IPS DF 6.9 (cell line): ENCODE measurements at regions not wholly inside any gene's neighbourhood (a gene's known extent, or its start where the extent isn't known, plus 50 kb on each side); places are given as distances from the start of the nearest gene placed in this dataset.

ENCODE experiments used
- DNase-seq: peaks from one replicate; pipeline ENCODE4 v3.0.0-alpha.2; 2013; ENCODE audit warnings: low read depth, low spot score
- H3K27ac ChIP-seq: one replicate; pipeline ENCODE4 v1.5.1; 2013; ENCODE audit warnings: low read length, control low read depth
- H3K27me3 ChIP-seq: 2 replicates; pipeline ENCODE4 v1.6.1; 2013; ENCODE audit warnings: mild to moderate bottlenecking, low read length; ENCODE audit not compliant: control insufficient read depth, insufficient read depth
- H3K36me3 ChIP-seq: 2 replicates; pipeline ENCODE4 v1.6.1; 2013; ENCODE audit warnings: low read length; ENCODE audit not compliant: control insufficient read depth, insufficient read depth
- H3K4me1 ChIP-seq: 2 replicates; pipeline ENCODE4 v1.6.1; 2013; ENCODE audit warnings: low read length; ENCODE audit not compliant: control insufficient read depth, insufficient read depth
- H3K4me3 ChIP-seq: 2 replicates; pipeline ENCODE4 v1.5.1; 2013; ENCODE audit warnings: mild to moderate bottlenecking, low read length
- H3K9me3 ChIP-seq: 2 replicates; pipeline ENCODE4 v1.6.1; 2013; ENCODE audit warnings: low read length, inconsistent platforms; ENCODE audit not compliant: control insufficient read depth, insufficient read depth
- WGBS: extraction: QIAGEN DNeasy Blood & Tissue Kit; methylation state at CpG from one replicate; pipeline ENCODE4 v1.1.7; 2013; ENCODE audit warnings: mixed read lengths, missing lambda C conversion rate; ENCODE audit not compliant: insufficient read length, insufficient coverage; 5-methylcytosine and 5-hydroxymethylcytosine counted together

DNA sequence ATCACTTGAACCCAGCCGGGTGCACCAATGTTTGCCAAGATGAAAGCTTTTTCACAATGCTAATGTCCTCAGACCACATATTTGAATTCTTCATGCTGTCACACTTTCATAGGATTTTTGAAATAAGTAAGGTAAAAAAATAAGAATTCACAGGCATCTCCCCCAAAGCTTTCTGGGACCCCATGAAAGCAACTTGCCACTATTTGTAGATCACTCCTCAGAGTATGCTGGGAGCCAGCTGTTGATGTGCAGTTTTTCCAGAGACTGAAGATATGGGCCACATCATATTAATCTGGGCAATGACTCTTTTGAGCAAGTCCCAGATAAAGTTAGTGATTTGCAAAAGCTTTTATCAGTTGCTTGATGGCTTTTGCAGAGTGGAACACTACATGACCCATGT lies 507.9 kb downstream of the RASEF start:
- H3K27ac ChIP-seq = no peak overlapping the region
- WGBS = no CpG with 5 or more reads among the region's 1 CpG
- H3K4me1 ChIP-seq = no peaks in the 10 kb centered on the region
- no peak for DNase-seq
- H3K9me3 ChIP-seq = no peaks in the 10 kb centered on the region
- no peak overlapping the region for H3K4me3 ChIP-seq
- H3K27me3 ChIP-seq = no peaks in the 10 kb centered on the region
- no peaks in the 10 kb centered on the region for H3K36me3 ChIP-seq

GRCh38 chr9:82555431-82556051 lies 507.4 kb downstream of the RASEF start:
- DNase-seq = no peak
- Histone ChIP-seq H3K4me3 (no peak overlapping the region), H3K36me3 (no peaks in the 10 kb centered on the region), H3K9me3 (no peaks in the 10 kb centered on the region), H3K4me1 (no peaks in the 10 kb centered on the region), H3K27ac (no peak overlapping the region), H3K27me3 (no peaks in the 10 kb centered on the region)
- no CpG with 5 or more reads among the region's 7 CpGs for WGBS

- Histone ChIP-seq H3K27me3 (no peaks in the 10 kb centered on the region), H3K36me3 (no peaks in the 10 kb centered on the region), H3K27ac (no peak overlapping the region), H3K4me3 (no peak overlapping the region), H3K9me3 (no peaks in the 10 kb centered on the region), H3K4me1 (no peaks in the 10 kb centered on the region)
- WGBS = no CpG with 5 or more reads among the region's 1 CpG
- no peak for DNase-seq
Measured at GRCh38 chr9:82558346-82558745, 504.6 kb downstream of the RASEF start.

DNA sequence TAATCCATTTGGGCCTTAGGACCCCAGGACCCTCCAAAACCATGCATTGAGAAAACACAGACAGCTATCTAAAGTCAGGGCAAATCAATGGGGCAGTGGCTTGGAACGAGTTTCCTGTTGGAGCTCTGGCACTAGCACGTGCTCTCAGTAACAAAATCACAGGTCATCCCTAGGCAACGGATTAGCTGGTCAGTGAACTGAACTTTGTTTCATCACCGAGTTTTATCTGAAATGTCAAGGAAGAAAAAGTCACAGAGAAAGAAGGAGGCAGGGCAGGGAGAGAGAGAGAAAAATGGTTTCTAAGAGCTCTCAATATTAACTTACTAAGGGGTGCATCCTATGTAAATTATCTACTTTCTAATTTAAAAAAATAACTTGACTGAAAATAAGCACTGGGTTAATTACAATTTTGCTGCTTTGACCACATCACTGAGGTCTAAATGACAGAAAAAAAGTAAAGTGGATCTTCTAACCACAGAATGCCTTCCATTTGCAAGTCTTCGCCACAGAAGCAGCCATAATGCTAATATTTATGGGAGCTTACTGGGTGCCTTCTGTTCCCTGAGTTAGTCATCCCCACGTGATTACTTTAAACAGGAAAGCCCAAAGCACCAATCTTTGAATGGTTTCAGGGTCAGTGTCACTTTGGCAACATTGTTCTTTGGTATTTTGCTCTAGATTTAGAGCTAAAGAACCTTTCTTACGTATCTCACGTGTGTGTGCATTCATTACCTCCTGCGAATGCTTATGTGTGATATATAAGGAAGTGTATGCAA lies 503.9 kb downstream of the RASEF start:
- H3K36me3 ChIP-seq = no peaks in the 10 kb centered on the region
- no peaks in the 10 kb centered on the region for H3K4me1 ChIP-seq
- H3K4me3 ChIP-seq = no peak overlapping the region
- H3K27ac ChIP-seq = no peak overlapping the region
- no peaks in the 10 kb centered on the region for H3K9me3 ChIP-seq
- no peak for DNase-seq
- no peaks in the 10 kb centered on the region for H3K27me3 ChIP-seq
- no CpG with 5 or more reads among the region's 9 CpGs for WGBS

GRCh38 chr9:82560036-82560435 lies 502.9 kb downstream of the RASEF start:
- no peak for DNase-seq
- Histone ChIP-seq H3K9me3 (no peaks in the 10 kb centered on the region), H3K27ac (no peak overlapping the region), H3K4me3 (no peak overlapping the region), H3K36me3 (no peaks in the 10 kb centered on the region), H3K27me3 (no peaks in the 10 kb centered on the region), H3K4me1 (no peaks in the 10 kb centered on the region)
- no CpG with 5 or more reads among the region's 1 CpG for WGBS

- no peaks in the 10 kb centered on the region for H3K36me3 ChIP-seq
- H3K27ac ChIP-seq = no peak overlapping the region
- WGBS = no CpG with 5 or more reads among the region's 9 CpGs
- H3K27me3 ChIP-seq = no peaks in the 10 kb centered on the region
- no peaks in the 10 kb centered on the region for H3K4me1 ChIP-seq
- DNase-seq = no peak
- no peaks in the 10 kb centered on the region for H3K9me3 ChIP-seq
- H3K4me3 ChIP-seq = no peak overlapping the region
Measured at GRCh38 chr9:82560457-82560904, 502.5 kb downstream of the RASEF start.

DNA sequence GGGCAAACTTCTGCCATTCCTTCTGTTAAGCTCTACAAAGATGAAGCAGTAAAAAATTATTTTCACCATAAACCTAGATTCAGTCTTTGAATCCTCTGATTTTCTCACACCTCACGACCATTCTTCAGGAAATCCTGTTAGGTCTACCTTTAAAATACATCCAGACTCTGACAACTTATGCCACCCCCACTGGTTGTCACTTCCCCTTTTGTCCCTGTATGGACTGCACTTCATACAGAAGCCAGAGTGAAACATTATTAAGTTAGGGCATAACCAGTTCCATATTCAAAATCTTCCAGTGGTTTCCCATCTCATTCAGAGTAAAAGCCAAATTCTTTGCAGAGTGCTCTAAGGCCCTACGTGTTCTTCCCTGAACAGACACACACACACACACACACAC lies 499.8 kb downstream of the RASEF start:
- H3K27me3 ChIP-seq = no peaks in the 10 kb centered on the region
- no peaks in the 10 kb centered on the region for H3K4me1 ChIP-seq
- H3K27ac ChIP-seq = no peak overlapping the region
- no CpG with 5 or more reads among the region's 2 CpGs for WGBS
- no peak for DNase-seq
- no peaks in the 10 kb centered on the region for H3K9me3 ChIP-seq
- no peak overlapping the region for H3K4me3 ChIP-seq
- no peaks in the 10 kb centered on the region for H3K36me3 ChIP-seq

GRCh38 chr9:82563841-82564240 lies 499.1 kb downstream of the RASEF start:
- H3K36me3 ChIP-seq = no peaks in the 10 kb centered on the region
- no peaks in the 10 kb centered on the region for H3K4me1 ChIP-seq
- no peaks in the 10 kb centered on the region for H3K27me3 ChIP-seq
- no peak overlapping the region for H3K4me3 ChIP-seq
- WGBS = no CpG with 5 or more reads among the region's 2 CpGs
- H3K27ac ChIP-seq = no peak overlapping the region
- no peak for DNase-seq
- no peaks in the 10 kb centered on the region for H3K9me3 ChIP-seq

GRCh38 chr9:82565188-82565969 lies 497.6 kb downstream of the RASEF start:
- no peaks in the 10 kb centered on the region for H3K36me3 ChIP-seq
- no peak overlapping the region for H3K4me3 ChIP-seq
- H3K9me3 ChIP-seq = no peaks in the 10 kb centered on the region
- WGBS = no CpG with 5 or more reads among the region's 6 CpGs
- no peaks in the 10 kb centered on the region for H3K27me3 ChIP-seq
- no peaks in the 10 kb centered on the region for H3K4me1 ChIP-seq
- no peak for DNase-seq
- no peak overlapping the region for H3K27ac ChIP-seq

DNA sequence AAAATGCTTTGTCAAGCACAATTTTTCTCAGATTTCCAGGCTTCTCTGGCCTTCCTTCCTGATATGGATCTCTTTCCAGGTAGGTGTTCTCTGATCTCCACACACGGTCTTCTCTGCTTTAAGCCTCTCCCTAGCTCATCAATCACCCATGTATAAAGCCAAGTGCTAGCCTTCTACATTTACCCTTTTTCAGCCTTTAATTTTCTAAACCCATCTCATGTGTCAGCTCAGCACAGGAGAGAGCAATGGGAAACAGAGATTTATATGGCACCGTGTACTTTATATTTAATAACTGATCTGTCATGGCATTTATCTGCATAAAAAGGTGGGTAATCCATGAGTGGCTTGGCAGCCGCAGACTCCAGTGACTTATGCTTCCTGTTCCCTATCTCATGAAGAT lies 495.0 kb downstream of the RASEF start:
- Histone ChIP-seq H3K27ac (no peak overlapping the region), H3K36me3 (no peaks in the 10 kb centered on the region), H3K9me3 (no peaks in the 10 kb centered on the region), H3K27me3 (no peaks in the 10 kb centered on the region), H3K4me3 (no peak overlapping the region), H3K4me1 (no peaks in the 10 kb centered on the region)
- no CpG with 5 or more reads among the region's 3 CpGs for WGBS
- DNase-seq = no peak
